Neural crest cell (in vitro differentiated cells): ENCODE measurements at regions not wholly inside any gene's neighbourhood (a gene's known extent, or its start where the extent isn't known, plus 50 kb on each side); places are given as distances from the start of the nearest gene placed in this dataset.

ENCODE experiments used
- DNase-seq: peaks from one replicate; pipeline ENCODE4 v3.0.0; 2021; ENCODE audit warnings: low read depth, mixed read lengths, low spot score
- H3K27ac Mint-ChIP-seq: one replicate; pipeline ENCODE4 v1.8.0; 2021; ENCODE audit warnings: mild to moderate bottlenecking, mixed read lengths; ENCODE audit not compliant: unreplicated experiment
- H3K27me3 Mint-ChIP-seq: 2 replicates; pipeline ENCODE4 v1.8.0; 2021; ENCODE audit warnings: low read depth, mild to moderate bottlenecking, mixed read lengths
- H3K36me3 Mint-ChIP-seq: 2 replicates; pipeline ENCODE4 v1.8.0; 2021; ENCODE audit warnings: low read depth, mild to moderate bottlenecking, mixed read lengths
- H3K4me1 Mint-ChIP-seq: 2 replicates; pipeline ENCODE4 v1.8.0; 2021; ENCODE audit warnings: mixed read lengths
- H3K4me3 Mint-ChIP-seq: one replicate; pipeline ENCODE4 v1.8.0; 2021; ENCODE audit warnings: mild to moderate bottlenecking, mixed read lengths
- H3K9me3 Mint-ChIP-seq: 2 replicates; pipeline ENCODE4 v1.8.0; 2021; ENCODE audit warnings: mixed read lengths
- TF ChIP-seq, protein P1 (sequence below): fragments of 200-600 bp; sonication (generic); conservative IDR thresholded peaks from 2 replicates; pipeline ENCODE4 v1.5.0; 2021; ENCODE audit warnings: antibody characterized with exemption, mild to moderate bottlenecking

- Mint-ChIP-seq H3K27me3 (no peaks in the 10 kb centered on the region), H3K4me3 (no peak overlapping the region), H3K4me1 (no peaks in the 10 kb centered on the region), H3K36me3 (no peaks in the 10 kb centered on the region), H3K27ac (no peak overlapping the region), H3K9me3 (peaks cover 6% of the 10 kb centered on the region)
- TF ChIP-seq, protein P1, sequence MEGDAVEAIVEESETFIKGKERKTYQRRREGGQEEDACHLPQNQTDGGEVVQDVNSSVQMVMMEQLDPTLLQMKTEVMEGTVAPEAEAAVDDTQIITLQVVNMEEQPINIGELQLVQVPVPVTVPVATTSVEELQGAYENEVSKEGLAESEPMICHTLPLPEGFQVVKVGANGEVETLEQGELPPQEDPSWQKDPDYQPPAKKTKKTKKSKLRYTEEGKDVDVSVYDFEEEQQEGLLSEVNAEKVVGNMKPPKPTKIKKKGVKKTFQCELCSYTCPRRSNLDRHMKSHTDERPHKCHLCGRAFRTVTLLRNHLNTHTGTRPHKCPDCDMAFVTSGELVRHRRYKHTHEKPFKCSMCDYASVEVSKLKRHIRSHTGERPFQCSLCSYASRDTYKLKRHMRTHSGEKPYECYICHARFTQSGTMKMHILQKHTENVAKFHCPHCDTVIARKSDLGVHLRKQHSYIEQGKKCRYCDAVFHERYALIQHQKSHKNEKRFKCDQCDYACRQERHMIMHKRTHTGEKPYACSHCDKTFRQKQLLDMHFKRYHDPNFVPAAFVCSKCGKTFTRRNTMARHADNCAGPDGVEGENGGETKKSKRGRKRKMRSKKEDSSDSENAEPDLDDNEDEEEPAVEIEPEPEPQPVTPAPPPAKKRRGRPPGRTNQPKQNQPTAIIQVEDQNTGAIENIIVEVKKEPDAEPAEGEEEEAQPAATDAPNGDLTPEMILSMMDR = no peak
- DNase-seq = no peak
These were observed 678.0 kb upstream of the ZP4 start for GRCh38 chr1:238568735-238569134.

DNA sequence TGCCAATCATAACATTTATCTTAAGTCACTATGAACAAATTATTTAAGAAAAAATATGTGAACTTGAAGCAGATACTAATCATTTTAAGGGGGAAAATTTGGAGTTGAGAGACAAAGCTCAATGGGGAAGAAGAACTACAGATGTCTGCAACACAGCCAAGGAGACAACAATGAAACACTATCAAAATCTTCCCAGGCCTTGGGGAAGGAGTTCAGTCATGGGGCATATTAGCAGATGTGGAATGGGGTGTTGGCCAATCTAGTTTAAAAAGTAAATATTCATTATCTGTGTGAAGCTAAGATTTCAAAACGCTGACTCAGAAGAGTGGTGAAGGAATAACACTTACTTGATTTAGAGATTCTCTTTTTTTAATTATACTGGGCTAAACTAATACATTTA lies 671.6 kb upstream of the ZP4 start:
- H3K9me3 Mint-ChIP-seq = peaks cover 4% of the 10 kb centered on the region
- TF ChIP-seq, protein P1 = no peak
- DNase-seq = no peak
- H3K36me3 Mint-ChIP-seq = no peaks in the 10 kb centered on the region
- no peak overlapping the region for H3K4me3 Mint-ChIP-seq
- no peaks in the 10 kb centered on the region for H3K27me3 Mint-ChIP-seq
- H3K27ac Mint-ChIP-seq = no peak overlapping the region
- H3K4me1 Mint-ChIP-seq = no peaks in the 10 kb centered on the region

DNA sequence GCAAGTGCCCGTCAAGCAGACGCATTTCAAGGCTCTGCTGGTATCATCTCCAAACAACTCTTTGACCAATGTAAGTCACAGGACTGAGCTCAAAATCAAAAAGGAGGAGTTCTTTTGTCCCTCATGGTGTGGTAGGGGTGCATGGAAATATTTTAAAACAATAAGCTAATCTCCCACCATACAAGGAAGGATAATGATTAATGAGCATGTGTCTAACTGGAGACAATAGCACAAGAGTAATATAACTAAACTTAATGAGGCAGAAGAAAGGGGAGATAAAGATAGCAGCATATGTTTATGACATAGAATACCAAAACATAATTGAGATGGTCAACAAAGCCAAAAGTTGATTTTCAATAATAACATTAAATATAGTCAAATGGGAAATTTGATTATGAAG lies 668.0 kb upstream of the ZP4 start:
- H3K4me1 Mint-ChIP-seq = no peaks in the 10 kb centered on the region
- no peaks in the 10 kb centered on the region for H3K36me3 Mint-ChIP-seq

DNA sequence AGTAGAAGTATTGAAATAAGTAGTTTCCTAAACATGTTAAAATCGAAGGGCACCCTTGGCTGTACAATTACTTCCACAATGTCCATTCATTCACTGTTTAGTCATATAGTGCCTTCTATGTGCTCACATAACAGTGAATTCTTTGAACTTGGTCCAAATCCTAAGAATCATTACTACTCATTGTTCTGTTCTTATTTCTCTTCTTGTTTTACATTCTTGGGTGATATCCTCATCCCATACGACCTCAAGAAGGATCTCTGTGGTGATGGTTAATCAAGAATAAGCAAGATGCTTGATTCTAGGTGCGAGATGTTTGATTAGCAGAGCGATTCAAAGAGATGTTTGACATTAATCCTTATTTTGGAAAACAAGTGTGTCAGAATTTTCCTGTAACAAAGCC lies 667.4 kb upstream of the ZP4 start:
- Mint-ChIP-seq H3K27ac (no peak overlapping the region), H3K9me3 (no peaks in the 10 kb centered on the region), H3K4me1 (no peaks in the 10 kb centered on the region), H3K36me3 (no peaks in the 10 kb centered on the region), H3K4me3 (no peak overlapping the region), H3K27me3 (no peaks in the 10 kb centered on the region)
- TF ChIP-seq, protein P1 = no peak
- DNase-seq = no peak

More for the DNA sequence above, 668.0 kb upstream of the ZP4 start:
- H3K4me3 Mint-ChIP-seq = no peak overlapping the region
- TF ChIP-seq, protein P1 = no peak
- DNase-seq = no peak
- no peaks in the 10 kb centered on the region for H3K27me3 Mint-ChIP-seq
- peaks cover under 1% of the 10 kb centered on the region for H3K9me3 Mint-ChIP-seq
- H3K27ac Mint-ChIP-seq = no peak overlapping the region

DNA sequence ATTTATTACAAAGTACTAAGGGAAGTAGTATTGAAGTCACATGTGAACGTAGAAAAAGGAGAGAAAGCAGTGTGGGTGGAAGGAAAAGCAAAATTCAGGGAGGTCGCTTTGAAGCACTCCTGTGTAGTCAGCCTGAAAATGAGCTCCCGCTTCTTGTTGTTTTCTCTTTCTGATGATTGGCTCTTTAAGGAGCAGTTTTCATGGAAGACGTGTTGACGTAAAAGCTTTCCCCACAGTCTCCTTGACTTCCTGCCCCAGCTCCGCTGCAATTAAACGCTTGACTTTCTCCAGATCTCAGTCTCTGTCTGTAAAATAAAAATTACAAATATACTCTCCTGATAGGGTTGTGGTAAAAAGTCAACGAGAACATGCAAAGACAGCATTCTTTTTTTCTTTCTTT lies 661.5 kb upstream of the ZP4 start:
- DNase-seq = no peak
- TF ChIP-seq, protein P1 = no peak
- no peaks in the 10 kb centered on the region for H3K36me3 Mint-ChIP-seq
- H3K4me3 Mint-ChIP-seq = no peak overlapping the region
- no peaks in the 10 kb centered on the region for H3K4me1 Mint-ChIP-seq
- no peak overlapping the region for H3K27ac Mint-ChIP-seq
- H3K27me3 Mint-ChIP-seq = no peaks in the 10 kb centered on the region
- peaks cover 1% of the 10 kb centered on the region for H3K9me3 Mint-ChIP-seq

GRCh38 chr1:238549137-238549536 lies 658.4 kb upstream of the ZP4 start:
- TF ChIP-seq, protein P1 = no peak
- Mint-ChIP-seq H3K4me3 (no peak overlapping the region), H3K27me3 (no peaks in the 10 kb centered on the region), H3K4me1 (no peaks in the 10 kb centered on the region), H3K9me3 (peaks cover 7% of the 10 kb centered on the region), H3K27ac (no peak overlapping the region), H3K36me3 (no peaks in the 10 kb centered on the region)
- DNase-seq = no peak
